ENCODE measurements at regions not wholly inside any gene's neighbourhood (a gene's known extent, or its start where the extent isn't known, plus 50 kb on each side); places are given as distances from the start of the nearest gene placed in this dataset.
"Not testable (repeated sequence)": the region's sequence is repeated elsewhere in the genome, so short reads cannot be mapped to it uniquely, and the experiment has no call there.

GRCh38 chr3:13229273-13229949, 156.2 kb upstream of the IQSEC1 start:
- peaks cover 0 to 21% (median 10%) of the 10 kb centered on the region in 6 donors for H3K4me1 ChIP-seq
- no peak overlapping the region for H3K4me3 ChIP-seq
- WGBS, 5 donors, result 76 to 83% (median 77%) methylated on average over 8 of the region's 8 CpGs
- H3K27ac ChIP-seq, result no peak overlapping the region
- H3K9me3 ChIP-seq, result no peaks in the 10 kb centered on the region
- peaks cover 0 to 26% (median 0%) of the 10 kb centered on the region in 7 donors for H3K27me3 ChIP-seq (replicated peaks in 1 of 7)
- TF ChIP-seq CTCF (IDR thresholded peaks at IDR 0.05 in 8 of 11, conservative IDR thresholded peaks at IDR 0.05 in 3 of 11) (peak in 2 of 11 experiments; percentile 10 to 19), POLR2A (IDR thresholded peaks at IDR 0.05) (no peak), POLR2AphosphoS5 (IDR thresholded peaks at IDR 0.05) (no peak)
- H3K36me3 ChIP-seq, result no peaks in the 10 kb centered on the region
- intact Hi-C loops (cut with DNase I; ENCODE audit: low total_unique reads), result no loop called here
- no peak for DNase-seq

DNA sequence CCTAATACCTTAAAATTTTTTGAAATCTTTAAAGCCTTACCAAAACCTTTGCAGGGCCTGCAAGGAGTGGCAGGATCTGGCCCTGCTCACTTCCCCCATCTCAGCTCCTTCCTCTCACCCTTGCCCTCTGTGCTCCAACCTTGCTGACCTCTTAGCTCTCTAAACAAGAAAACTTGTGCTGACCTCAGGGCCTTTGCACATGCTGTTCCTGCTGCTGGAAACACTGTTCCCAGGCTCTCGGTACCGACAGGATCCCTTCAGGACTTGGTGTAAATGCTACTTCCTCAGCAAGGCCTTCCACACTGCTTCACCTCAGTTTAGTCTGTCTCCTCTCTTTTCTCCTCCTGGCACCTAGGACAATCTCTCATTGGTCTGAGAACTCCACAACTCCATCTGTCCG, 155.4 kb upstream of the IQSEC1 start:
- intact Hi-C loops (cut with DNase I; ENCODE audit: low total_unique reads), result no loop called here
- DNase-seq, result no peak
- WGBS, 5 donors, result 84 to 93% (median 90%) methylated on average over 3 of the region's 3 CpGs
- Histone ChIP-seq H3K27ac (no peak overlapping the region), H3K36me3 (no peaks in the 10 kb centered on the region), H3K4me3 (no peak overlapping the region), H3K4me1 (peaks cover 0 to 15% (median 2%) of the 10 kb centered on the region in 6 donors), H3K9me3 (no peaks in the 10 kb centered on the region), H3K27me3 (replicated peaks in 1 of 7) (peaks cover 0 to 18% (median 0%) of the 10 kb centered on the region in 7 donors)
- TF ChIP-seq POLR2A (IDR thresholded peaks at IDR 0.05) (no peak), POLR2AphosphoS5 (IDR thresholded peaks at IDR 0.05) (no peak), CTCF (IDR thresholded peaks at IDR 0.05 in 8 of 11, conservative IDR thresholded peaks at IDR 0.05 in 3 of 11) (no peak)

- DNase-seq; H3K4me3 ChIP-seq; intact Hi-C loops (cut with DNase I; ENCODE audit: low total_unique reads); H3K9me3 ChIP-seq; H3K27ac ChIP-seq; H3K36me3 ChIP-seq: not testable (repeated sequence)
- H3K4me1 ChIP-seq, result peaks cover 0 to 14% (median 0%) of the 10 kb centered on the region in 6 donors
- 58 to 74% (median 67%) methylated on average over 12 of the region's 12 CpGs for WGBS, 5 donors
- H3K27me3 ChIP-seq (replicated peaks in 1 of 7), result peaks cover 0 to 13% (median 0%) of the 10 kb centered on the region in 7 donors
Observed at GRCh38 chr3:13228169-13228568, 154.9 kb upstream of the IQSEC1 start.

DNA sequence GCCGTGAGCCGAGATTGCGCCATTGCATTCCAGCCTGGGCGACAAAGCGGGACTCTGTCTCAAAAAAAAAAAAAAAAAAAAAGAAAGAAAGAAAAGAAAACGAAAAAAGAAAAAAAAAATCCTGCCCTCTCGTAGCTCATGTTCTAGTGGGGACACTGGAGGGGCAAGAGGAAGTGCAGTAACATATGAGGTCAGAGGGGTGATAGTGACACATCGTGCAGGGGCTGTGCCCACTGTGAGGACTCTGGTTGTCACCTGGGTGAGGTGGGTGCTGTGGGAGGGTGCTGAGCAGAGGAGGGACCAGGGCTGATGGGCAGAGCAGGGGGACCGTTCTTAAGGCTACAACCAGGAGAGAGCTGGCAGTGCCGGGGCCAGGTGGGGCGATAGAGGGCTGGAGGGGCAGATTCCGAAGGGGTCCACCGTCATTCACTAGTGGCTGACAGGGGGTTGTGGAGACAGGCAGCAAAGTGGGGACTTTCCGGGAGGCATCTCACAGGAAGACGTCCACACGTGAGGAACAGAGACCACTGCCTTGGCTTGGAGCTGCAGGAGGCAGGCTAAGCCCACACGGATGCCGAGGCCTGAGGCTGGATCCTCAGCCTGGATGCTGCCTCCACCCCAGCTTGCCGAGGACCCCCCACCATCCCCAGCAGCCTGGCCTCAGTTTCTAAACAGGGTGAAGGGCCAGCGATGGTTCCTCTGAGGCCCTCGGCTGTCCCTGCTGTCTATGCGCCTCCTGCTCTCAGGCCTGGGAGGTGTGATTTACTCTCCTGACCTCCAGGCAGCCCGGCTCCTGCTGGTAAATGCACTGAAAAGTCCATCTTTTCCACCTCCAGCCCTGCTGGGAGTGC, 154.3 kb upstream of the IQSEC1 start:
- Histone ChIP-seq H3K4me3 (no peak overlapping the region), H3K27ac (no peak overlapping the region), H3K4me1 (peaks cover 0 to 14% (median 0%) of the 10 kb centered on the region in 6 donors), H3K27me3 (replicated peaks in 1 of 7) (peaks cover 0 to 7% (median 0%) of the 10 kb centered on the region in 7 donors), H3K36me3 (no peaks in the 10 kb centered on the region), H3K9me3 (no peaks in the 10 kb centered on the region)
- 84 to 87% (median 86%) methylated on average over 18 to 23 of the region's 23 CpGs for WGBS, 5 donors
- intact Hi-C loops (cut with DNase I; ENCODE audit: low total_unique reads), result no loop called here
- no peak for DNase-seq
- TF ChIP-seq POLR2AphosphoS5 (IDR thresholded peaks at IDR 0.05) (no peak), CTCF (IDR thresholded peaks at IDR 0.05 in 8 of 11, conservative IDR thresholded peaks at IDR 0.05 in 3 of 11) (no peak), POLR2A (IDR thresholded peaks at IDR 0.05) (no peak)

Measured in spleen (tissue), 11 donors.